ENCODE measurements at regions not wholly inside any gene's neighbourhood (a gene's known extent, or its start where the extent isn't known, plus 50 kb on each side); places are given as distances from the start of the nearest gene placed in this dataset.

DNA sequence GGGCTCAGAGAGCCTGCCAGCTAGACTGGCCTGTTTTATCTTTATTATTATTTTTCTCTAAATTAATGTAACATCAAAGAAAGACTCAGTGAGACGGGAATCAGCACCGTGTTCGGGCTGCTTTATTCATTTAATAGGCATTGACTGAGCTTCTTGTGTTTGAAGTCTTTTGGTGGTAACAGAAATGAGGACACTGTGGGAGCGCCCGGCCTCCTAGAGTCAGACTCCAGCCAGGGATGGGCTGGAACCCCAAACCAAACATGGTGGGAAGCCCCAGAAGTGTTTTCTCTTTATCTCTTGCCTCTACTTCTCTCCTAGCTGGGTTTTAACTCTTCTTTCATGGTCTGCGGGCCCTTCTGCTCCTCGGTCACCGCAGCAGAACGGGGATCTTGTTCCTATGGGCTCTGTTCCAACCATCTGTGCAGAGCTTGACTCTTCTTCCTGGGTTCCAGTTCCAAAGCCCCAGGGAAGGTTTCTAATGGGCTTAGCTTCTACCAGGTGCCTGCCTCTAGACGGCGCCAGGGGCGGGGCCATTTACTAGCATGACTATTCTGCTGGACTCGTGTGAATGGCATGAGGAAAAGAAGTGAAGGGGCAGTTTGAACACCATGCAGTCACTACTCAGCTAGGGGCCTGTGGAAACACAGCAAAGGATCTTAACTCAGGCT is 123.8 kb downstream of the FGF18 start:
- no peak for TF ChIP-seq POLR2A (IDR thresholded peaks at IDR 0.05)
- TF ChIP-seq, protein P1, sequence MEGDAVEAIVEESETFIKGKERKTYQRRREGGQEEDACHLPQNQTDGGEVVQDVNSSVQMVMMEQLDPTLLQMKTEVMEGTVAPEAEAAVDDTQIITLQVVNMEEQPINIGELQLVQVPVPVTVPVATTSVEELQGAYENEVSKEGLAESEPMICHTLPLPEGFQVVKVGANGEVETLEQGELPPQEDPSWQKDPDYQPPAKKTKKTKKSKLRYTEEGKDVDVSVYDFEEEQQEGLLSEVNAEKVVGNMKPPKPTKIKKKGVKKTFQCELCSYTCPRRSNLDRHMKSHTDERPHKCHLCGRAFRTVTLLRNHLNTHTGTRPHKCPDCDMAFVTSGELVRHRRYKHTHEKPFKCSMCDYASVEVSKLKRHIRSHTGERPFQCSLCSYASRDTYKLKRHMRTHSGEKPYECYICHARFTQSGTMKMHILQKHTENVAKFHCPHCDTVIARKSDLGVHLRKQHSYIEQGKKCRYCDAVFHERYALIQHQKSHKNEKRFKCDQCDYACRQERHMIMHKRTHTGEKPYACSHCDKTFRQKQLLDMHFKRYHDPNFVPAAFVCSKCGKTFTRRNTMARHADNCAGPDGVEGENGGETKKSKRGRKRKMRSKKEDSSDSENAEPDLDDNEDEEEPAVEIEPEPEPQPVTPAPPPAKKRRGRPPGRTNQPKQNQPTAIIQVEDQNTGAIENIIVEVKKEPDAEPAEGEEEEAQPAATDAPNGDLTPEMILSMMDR (IDR thresholded peaks at IDR 0.05), result no peak
- no peak for TF ChIP-seq POLR2AphosphoS5 (IDR thresholded peaks at IDR 0.05)
